ENCODE measurements at regions not wholly inside any gene's neighbourhood (a gene's known extent, or its start where the extent isn't known, plus 50 kb on each side); places are given as distances from the start of the nearest gene placed in this dataset.

DNA sequence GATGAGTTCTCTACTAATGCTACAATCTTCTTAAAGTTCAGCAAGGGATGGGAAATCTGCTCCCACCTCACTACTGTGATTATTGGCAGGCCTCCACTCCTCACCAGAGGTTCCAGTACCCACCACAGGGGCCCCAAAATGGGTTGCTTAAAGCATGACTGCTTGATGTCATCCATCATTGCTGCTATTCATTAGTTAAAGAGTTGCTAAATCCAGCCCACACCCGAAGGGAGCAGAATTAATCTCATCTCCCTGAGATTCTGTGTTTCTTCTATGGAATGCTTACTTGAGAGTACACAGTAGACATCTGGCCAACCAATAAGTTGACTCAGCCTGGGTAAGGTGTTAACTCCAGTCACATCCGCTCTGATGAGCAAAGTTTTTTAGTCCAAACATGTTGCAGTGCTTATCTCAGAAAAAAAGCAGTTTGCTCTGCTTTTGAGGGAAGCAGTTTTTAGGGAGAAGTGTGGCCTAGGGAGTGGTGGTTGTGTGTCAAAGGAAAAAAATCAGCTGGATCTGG, 690.2 kb upstream of the POU3F3 start:
- peaks cover 4 to 10% (median 7%) of the 10 kb centered on the region in 3 donors for H3K9me3 Mint-ChIP-seq
- no peak overlapping the region for H3K4me3 Mint-ChIP-seq
- H3K36me3 Mint-ChIP-seq: no peaks in the 10 kb centered on the region
- no peak overlapping the region for H3K27ac Mint-ChIP-seq
- Histone ChIP-seq H3K9me3 (no peaks in the 10 kb centered on the region), H3K4me3 (ENCODE audit: control insufficient read depth in 1 of 2, extremely low read depth in 1 of 2, low read length in 1 of 2) (no peak overlapping the region), H3K4me1 (ENCODE audit: control insufficient read depth in 1 of 2, extremely low read depth in 1 of 2, insufficient read depth in 2 of 2, low read length in 2 of 2) (no peaks in the 10 kb centered on the region), H3K27me3 (replicated peaks in 1 of 2; ENCODE audit: control insufficient read depth in 2 of 2, extremely low read depth in 1 of 2, insufficient read depth in 2 of 2, low read length in 1 of 2) (no peaks in the 10 kb centered on the region), H3K36me3 (ENCODE audit: control insufficient read depth in 2 of 2, extremely low read depth in 1 of 2, insufficient read depth in 1 of 2, low read length in 1 of 2) (no peaks in the 10 kb centered on the region), H3K27ac (ENCODE audit: low read length) (no peak overlapping the region)
- DNase-seq (no peak), ATAC-seq (replicated peaks in 1 of 4) (no peak)
- H3K4me1 Mint-ChIP-seq: no peaks in the 10 kb centered on the region
- POLR2A ChIA-PET: no interaction called here
- CTCF ChIA-PET: no interaction called here
- WGBS (ENCODE audit: insufficient coverage): 80% methylated on average over 1 of the region's 2 CpGs
- peaks cover 0 to 6% of the 10 kb centered on the region in 2 donors for H3K27me3 Mint-ChIP-seq

DNA sequence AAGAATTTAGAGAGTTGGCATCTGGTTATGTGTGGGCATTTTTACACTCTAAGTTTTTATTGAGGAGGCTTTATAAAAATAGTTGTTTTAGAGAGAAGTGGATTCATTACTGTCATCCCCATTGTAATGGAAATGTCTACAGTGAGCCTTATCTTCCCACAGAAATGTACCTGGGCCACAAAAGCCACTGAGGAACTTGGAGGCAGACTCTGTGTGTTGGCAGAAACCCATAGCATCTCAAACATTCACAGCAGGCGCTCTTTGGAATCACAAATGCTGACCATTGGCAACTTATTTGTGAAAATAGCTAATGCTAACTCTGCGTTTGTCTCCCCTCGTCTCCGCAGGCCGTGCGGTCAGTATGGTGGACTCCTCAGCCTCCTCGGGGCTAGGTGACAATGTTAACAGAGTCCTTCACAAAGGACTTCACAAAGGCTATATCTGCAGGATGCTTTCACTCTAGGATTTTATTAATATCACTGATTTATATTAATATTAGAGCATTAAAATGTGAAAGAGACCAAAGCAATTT, 689.1 kb upstream of the POU3F3 start:
- 77% methylated on average over 6 of the region's 7 CpGs for WGBS (ENCODE audit: insufficient coverage)
- Mint-ChIP-seq H3K9me3 (peaks cover 4 to 10% (median 7%) of the 10 kb centered on the region in 3 donors), H3K4me1 (no peaks in the 10 kb centered on the region), H3K4me3 (no peak overlapping the region), H3K27me3 (peaks cover 0 to 6% of the 10 kb centered on the region in 2 donors), H3K36me3 (no peaks in the 10 kb centered on the region), H3K27ac (no peak overlapping the region)
- Histone ChIP-seq H3K4me1 (ENCODE audit: control insufficient read depth in 1 of 2, extremely low read depth in 1 of 2, insufficient read depth in 2 of 2, low read length in 2 of 2) (no peaks in the 10 kb centered on the region), H3K27me3 (replicated peaks in 1 of 2; ENCODE audit: control insufficient read depth in 2 of 2, extremely low read depth in 1 of 2, insufficient read depth in 2 of 2, low read length in 1 of 2) (no peaks in the 10 kb centered on the region), H3K4me3 (ENCODE audit: control insufficient read depth in 1 of 2, extremely low read depth in 1 of 2, low read length in 1 of 2) (no peak overlapping the region), H3K9me3 (no peaks in the 10 kb centered on the region), H3K27ac (ENCODE audit: low read length) (no peak overlapping the region), H3K36me3 (ENCODE audit: control insufficient read depth in 2 of 2, extremely low read depth in 1 of 2, insufficient read depth in 1 of 2, low read length in 1 of 2) (no peaks in the 10 kb centered on the region)
- POLR2A ChIA-PET: no interaction called here
- CTCF ChIA-PET: no interaction called here
- DNase-seq: no peak
- no peak for ATAC-seq (replicated peaks in 1 of 4)

DNA sequence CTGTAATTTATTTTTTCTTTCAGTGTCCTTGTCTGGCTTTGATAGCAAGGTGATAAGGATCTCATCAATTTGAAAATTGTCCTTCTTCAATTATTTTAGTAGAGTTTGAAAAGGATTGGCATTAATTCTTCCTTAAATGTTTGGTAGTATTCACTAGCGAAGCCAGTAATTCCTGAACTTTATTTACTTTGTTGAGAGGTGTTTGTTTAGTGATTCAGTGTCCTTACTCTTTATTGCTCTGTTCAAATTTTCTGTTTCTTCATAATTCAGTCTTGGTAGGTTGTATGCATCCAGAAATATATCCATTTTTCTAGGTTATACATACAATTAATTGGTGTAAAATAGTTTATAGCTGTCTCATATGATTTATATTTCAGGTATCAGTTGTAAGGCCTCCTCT, 676.7 kb upstream of the POU3F3 start:
- Mint-ChIP-seq H3K27me3 (no peaks in the 10 kb centered on the region), H3K4me1 (no peaks in the 10 kb centered on the region), H3K27ac (no peak overlapping the region), H3K36me3 (no peaks in the 10 kb centered on the region), H3K4me3 (no peak overlapping the region), H3K9me3 (peaks cover 26 to 34% (median 30%) of the 10 kb centered on the region in 3 donors)
- H3K27me3 ChIP-seq (replicated peaks in 1 of 2; ENCODE audit: control insufficient read depth in 2 of 2, extremely low read depth in 1 of 2, insufficient read depth in 2 of 2, low read length in 1 of 2): no peaks in the 10 kb centered on the region
- H3K4me3 ChIP-seq (ENCODE audit: control insufficient read depth in 1 of 2, extremely low read depth in 1 of 2, low read length in 1 of 2): no peak overlapping the region
- CTCF ChIA-PET: no interaction called here
- H3K36me3 ChIP-seq (ENCODE audit: control insufficient read depth in 2 of 2, extremely low read depth in 1 of 2, insufficient read depth in 1 of 2, low read length in 1 of 2): no peaks in the 10 kb centered on the region
- H3K4me1 ChIP-seq (ENCODE audit: control insufficient read depth in 1 of 2, extremely low read depth in 1 of 2, insufficient read depth in 2 of 2, low read length in 2 of 2): no peaks in the 10 kb centered on the region
- H3K9me3 ChIP-seq: peaks cover 2% of the 10 kb centered on the region
- POLR2A ChIA-PET: no interaction called here
- ATAC-seq (replicated peaks in 1 of 4): no peak
- no peak for DNase-seq
- no CpG with 5 or more reads among the region's 1 CpG for WGBS (ENCODE audit: insufficient coverage)
- no peak overlapping the region for H3K27ac ChIP-seq (ENCODE audit: low read length)

DNA sequence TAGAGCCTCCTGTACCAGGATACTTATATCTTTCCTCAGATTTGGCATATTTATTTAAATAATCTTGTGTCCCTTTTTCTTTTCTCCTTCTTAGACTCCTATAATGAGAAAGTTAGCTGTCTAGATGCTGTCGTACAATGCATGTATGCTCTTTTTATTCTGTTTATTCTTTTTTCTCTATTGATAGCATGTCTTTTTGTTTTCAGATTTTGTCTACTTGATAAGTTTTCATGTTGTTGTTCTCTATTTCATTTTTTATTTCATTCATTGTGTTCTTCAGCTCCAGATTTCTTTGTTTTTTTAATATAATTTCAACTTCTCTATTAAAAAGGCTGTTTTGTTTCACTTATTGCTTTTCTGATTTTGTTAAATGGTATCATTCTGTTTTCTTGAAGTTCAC, 674.3 kb upstream of the POU3F3 start:
- WGBS (ENCODE audit: insufficient coverage): no CpG with 5 or more reads among the region's 1 CpG
- ATAC-seq (replicated peaks in 1 of 4) (no peak), DNase-seq (no peak)
- H3K27ac Mint-ChIP-seq: no peak overlapping the region
- Histone ChIP-seq H3K36me3 (ENCODE audit: control insufficient read depth in 2 of 2, extremely low read depth in 1 of 2, insufficient read depth in 1 of 2, low read length in 1 of 2) (no peaks in the 10 kb centered on the region), H3K27ac (ENCODE audit: low read length) (no peak overlapping the region), H3K4me1 (ENCODE audit: control insufficient read depth in 1 of 2, extremely low read depth in 1 of 2, insufficient read depth in 2 of 2, low read length in 2 of 2) (no peaks in the 10 kb centered on the region), H3K27me3 (replicated peaks in 1 of 2; ENCODE audit: control insufficient read depth in 2 of 2, extremely low read depth in 1 of 2, insufficient read depth in 2 of 2, low read length in 1 of 2) (no peaks in the 10 kb centered on the region), H3K4me3 (ENCODE audit: control insufficient read depth in 1 of 2, extremely low read depth in 1 of 2, low read length in 1 of 2) (no peak overlapping the region), H3K9me3 (peaks cover 2% of the 10 kb centered on the region)
- H3K27me3 Mint-ChIP-seq: no peaks in the 10 kb centered on the region
- ChIA-PET POLR2A (no interaction called here), CTCF (interaction anchor here (0.6 to 0.8 kb wide), 2 partner anchors 358 to 1155 kb away, joined by 3 read pairs; no protein-coding TSS in a partner anchor)
- H3K9me3 Mint-ChIP-seq: peaks cover 26 to 44% (median 32%) of the 10 kb centered on the region in 3 donors
- H3K4me3 Mint-ChIP-seq: no peak overlapping the region
- H3K36me3 Mint-ChIP-seq: no peaks in the 10 kb centered on the region
- no peaks in the 10 kb centered on the region for H3K4me1 Mint-ChIP-seq

DNA sequence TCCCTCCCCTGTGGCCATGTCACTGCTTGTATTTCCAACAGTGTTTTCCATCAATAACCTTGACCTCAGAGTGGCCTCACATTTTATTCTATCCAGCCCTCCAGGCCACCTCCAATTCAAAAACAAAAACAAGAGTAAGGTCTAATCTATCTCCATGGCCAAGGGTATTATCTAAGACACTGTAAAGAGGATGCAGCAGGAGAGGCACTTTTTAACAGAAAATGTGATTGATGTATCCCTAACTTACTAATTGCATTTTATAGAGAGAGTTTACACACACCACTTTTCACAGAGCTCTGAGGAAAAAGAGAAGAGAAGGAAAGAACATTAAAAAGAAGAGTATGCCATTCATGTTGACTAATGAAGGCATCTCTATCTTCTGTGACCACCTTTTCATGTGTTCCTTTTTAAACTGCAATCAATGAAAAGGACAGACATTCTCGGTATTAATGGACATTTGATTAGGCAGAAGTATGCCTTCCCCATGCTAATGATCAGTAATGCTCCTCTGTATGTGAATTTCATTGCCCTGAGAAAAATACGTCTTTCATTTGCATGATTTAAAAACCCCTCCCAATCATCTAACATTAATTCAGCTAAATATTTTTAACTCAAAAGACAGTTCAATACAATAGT, 653.3 kb upstream of the POU3F3 start:
- Histone ChIP-seq H3K9me3 (no peaks in the 10 kb centered on the region), H3K4me1 (ENCODE audit: control insufficient read depth in 1 of 2, extremely low read depth in 1 of 2, insufficient read depth in 2 of 2, low read length in 2 of 2) (no peaks in the 10 kb centered on the region), H3K36me3 (ENCODE audit: control insufficient read depth in 2 of 2, extremely low read depth in 1 of 2, insufficient read depth in 1 of 2, low read length in 1 of 2) (no peaks in the 10 kb centered on the region), H3K27ac (ENCODE audit: low read length) (no peak overlapping the region), H3K27me3 (replicated peaks in 1 of 2; ENCODE audit: control insufficient read depth in 2 of 2, extremely low read depth in 1 of 2, insufficient read depth in 2 of 2, low read length in 1 of 2) (no peaks in the 10 kb centered on the region), H3K4me3 (ENCODE audit: control insufficient read depth in 1 of 2, extremely low read depth in 1 of 2, low read length in 1 of 2) (no peak overlapping the region)
- ATAC-seq (replicated peaks in 1 of 4): no peak
- ChIA-PET POLR2A (no interaction called here), CTCF (no interaction called here)
- Mint-ChIP-seq H3K27ac (no peak overlapping the region), H3K27me3 (no peaks in the 10 kb centered on the region), H3K4me1 (no peaks in the 10 kb centered on the region), H3K36me3 (no peaks in the 10 kb centered on the region), H3K4me3 (no peak overlapping the region), H3K9me3 (peaks cover 0 to 3% (median 1%) of the 10 kb centered on the region in 3 donors)
- no peak for DNase-seq
- 86% methylated on average over 1 of the region's 2 CpGs for WGBS (ENCODE audit: insufficient coverage)

DNA sequence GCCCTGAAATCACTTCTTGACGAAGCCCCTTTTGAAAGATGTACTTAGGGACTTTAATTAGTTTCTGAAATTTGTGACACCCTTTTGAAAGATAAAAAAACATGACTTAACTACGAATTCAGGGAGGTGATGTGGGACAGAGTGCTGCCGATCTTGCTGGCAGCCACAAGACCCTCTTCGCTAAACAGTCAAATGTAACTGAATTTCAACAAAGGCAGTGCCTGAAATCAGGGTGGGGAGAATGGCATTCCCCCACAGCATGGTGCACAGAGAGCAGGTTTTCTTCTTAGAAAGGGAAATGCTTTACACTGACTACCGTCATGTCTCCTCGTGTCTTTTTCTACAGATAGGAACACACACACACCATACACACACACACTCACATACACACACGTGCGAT, 640.2 kb upstream of the POU3F3 start:
- POLR2A ChIA-PET: no interaction called here
- H3K4me1 Mint-ChIP-seq: no peaks in the 10 kb centered on the region
- no peak for ATAC-seq (replicated peaks in 1 of 4)
- Histone ChIP-seq H3K27me3 (replicated peaks in 1 of 2; ENCODE audit: control insufficient read depth in 2 of 2, extremely low read depth in 1 of 2, insufficient read depth in 2 of 2, low read length in 1 of 2) (no peaks in the 10 kb centered on the region), H3K4me1 (ENCODE audit: control insufficient read depth in 1 of 2, extremely low read depth in 1 of 2, insufficient read depth in 2 of 2, low read length in 2 of 2) (no peaks in the 10 kb centered on the region), H3K27ac (ENCODE audit: low read length) (no peak overlapping the region), H3K9me3 (no peaks in the 10 kb centered on the region), H3K4me3 (ENCODE audit: control insufficient read depth in 1 of 2, extremely low read depth in 1 of 2, low read length in 1 of 2) (no peak overlapping the region), H3K36me3 (ENCODE audit: control insufficient read depth in 2 of 2, extremely low read depth in 1 of 2, insufficient read depth in 1 of 2, low read length in 1 of 2) (no peaks in the 10 kb centered on the region)
- CTCF ChIA-PET: no interaction called here
- H3K27me3 Mint-ChIP-seq: no peaks in the 10 kb centered on the region
- no peaks in the 10 kb centered on the region for H3K36me3 Mint-ChIP-seq
- H3K27ac Mint-ChIP-seq: no peak overlapping the region
- peaks cover 5 to 7% (median 7%) of the 10 kb centered on the region in 3 donors for H3K9me3 Mint-ChIP-seq
- whole genome bisulfite sequencing (ENCODE audit: insufficient coverage): no CpG with 5 or more reads among the region's 8 CpGs
- DNase-seq: no peak
- H3K4me3 Mint-ChIP-seq: no peak overlapping the region

All from T-cell (primary cell).